HCT116 (cell line): ENCODE measurements at regions not wholly inside any gene's neighbourhood (a gene's known extent, or its start where the extent isn't known, plus 50 kb on each side); places are given as distances from the start of the nearest gene placed in this dataset.

Source experiments
- ATF3 ChIP-seq: IDR thresholded peaks from 2 replicates; pipeline ENCODE4 v1.6.1; 2012
- CEBPB ChIP-seq: IDR thresholded peaks from 2 replicates; pipeline ENCODE4 v1.6.1; 2012; ENCODE audit warnings: low read depth
- CTCF ChIP-seq, 3 experiments: fragments of 200-600 bp in 1 of 3; sonication (generic) in 1 of 3; IDR thresholded peaks in 2 of 3; conservative IDR thresholded peaks in 1 of 3; 2 replicates each; pipeline ENCODE4 v1.5.1; 2012 to 2017; ENCODE audit warnings: low read depth in 2 of 3, low read length in 2 of 3, antibody characterized with exemption in 1 of 3, borderline replicate concordance in 1 of 3, control low read depth in 1 of 3, mild to moderate bottlenecking in 1 of 3, mixed read lengths in 1 of 3, mixed run types in 1 of 3, moderate library complexity in 1 of 3; ENCODE audit not compliant: insufficient read depth in 1 of 3
- EGR1 ChIP-seq: IDR thresholded peaks from 2 replicates; pipeline ENCODE4 v1.6.1; 2012; ENCODE audit warnings: low read depth
- EZH2 ChIP-seq: fragments of 200-600 bp; sonication (generic); IDR thresholded peaks from 2 replicates; pipeline ENCODE4 v1.6.1; 2017; ENCODE audit warnings: antibody characterized with exemption, mixed run types
- EZH2phosphoT487 ChIP-seq: fragments of 200-600 bp; IDR thresholded peaks from 2 replicates; pipeline ENCODE4 v1.6.1; 2018; ENCODE audit warnings: antibody characterized with exemption, borderline replicate concordance
- JUND ChIP-seq: IDR thresholded peaks from 2 replicates; pipeline ENCODE4 v1.6.1; 2012
- POLR2A ChIP-seq: IDR thresholded peaks from 2 replicates; pipeline ENCODE4 v1.7.0; 2011; ENCODE audit warnings: borderline replicate concordance; ENCODE audit not compliant: insufficient read depth, insufficient read length; ENCODE audit errors: extremely low read depth
- POLR2AphosphoS5 ChIP-seq: IDR thresholded peaks from 2 replicates; pipeline ENCODE4 v1.6.1; 2011; ENCODE audit warnings: mild to moderate bottlenecking, low read depth, low read length, moderate library complexity
- RAD21 ChIP-seq: IDR thresholded peaks from 2 replicates; pipeline ENCODE4 v1.6.1; 2012; ENCODE audit warnings: low read depth, mild to moderate bottlenecking
- SP1 ChIP-seq: IDR thresholded peaks from 2 replicates; pipeline ENCODE4 v1.6.1; 2012; ENCODE audit warnings: low read depth
- SRF ChIP-seq: IDR thresholded peaks from 2 replicates; pipeline ENCODE4 v1.6.1; 2012; ENCODE audit warnings: low read depth
- ZBTB33 ChIP-seq: IDR thresholded peaks from 2 replicates; pipeline ENCODE4 v1.6.1; 2011; ENCODE audit warnings: mild to moderate bottlenecking, low read length, moderate library complexity; ENCODE audit not compliant: insufficient replicate concordance; ENCODE audit errors: extremely low read depth
- TF ChIP-seq, protein P1 (sequence below): IDR thresholded peaks from 2 replicates; pipeline ENCODE4 v1.6.1; 2012

DNA sequence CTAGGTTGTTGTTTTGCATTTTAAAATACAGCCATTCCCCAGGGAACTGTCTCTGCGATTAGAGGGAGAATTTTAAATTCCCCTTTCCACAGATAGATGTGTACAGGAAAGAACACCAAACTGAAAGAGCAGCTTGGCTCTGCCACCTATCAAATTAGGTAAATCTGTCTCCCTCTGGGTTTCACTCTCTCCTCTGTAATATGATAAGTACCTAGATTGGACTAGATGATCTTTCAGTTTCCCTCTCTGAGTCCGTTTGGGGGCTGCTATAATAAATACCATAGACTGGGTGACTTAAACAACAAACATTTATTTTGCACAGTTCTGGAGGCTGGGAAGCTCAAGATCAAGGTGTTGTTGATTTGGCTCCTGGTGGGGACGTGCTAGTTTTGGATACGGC is 186.0 kb downstream of the KIF20B start:
- TF ChIP-seq CEBPB (no peak), EGR1 (no peak), CTCF (IDR thresholded peaks at IDR 0.05 in 2 of 3, conservative IDR thresholded peaks at IDR 0.05 in 1 of 3; ENCODE audit: borderline replicate concordance in 1 of 3, insufficient read depth in 1 of 3, low read depth in 2 of 3, low read length in 2 of 3) (no peak), RAD21 (no peak), POLR2A (no peak), SRF (no peak), POLR2AphosphoS5 (no peak), ATF3 (no peak), JUND (no peak), EZH2phosphoT487 (no peak), EZH2 (no peak), ZBTB33 (no peak), SP1 (no peak)
- TF ChIP-seq, protein P1, sequence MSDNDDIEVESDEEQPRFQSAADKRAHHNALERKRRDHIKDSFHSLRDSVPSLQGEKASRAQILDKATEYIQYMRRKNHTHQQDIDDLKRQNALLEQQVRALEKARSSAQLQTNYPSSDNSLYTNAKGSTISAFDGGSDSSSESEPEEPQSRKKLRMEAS = no peak
